ENCODE measurements at regions not wholly inside any gene's neighbourhood (a gene's known extent, or its start where the extent isn't known, plus 50 kb on each side); places are given as distances from the start of the nearest gene placed in this dataset.

GRCh38 chr14:43014338-43014737 lies 1407.7 kb downstream of the LRFN5 start:
- no peak for TF ChIP-seq CTCF (conservative IDR thresholded peaks at IDR 0.05; ENCODE audit: low read depth, low read length)
- no peak for TF ChIP-seq CEBPB (IDR thresholded peaks at IDR 0.05; ENCODE audit: low read depth, low read length)
- no peak for TF ChIP-seq POLR2A (IDR thresholded peaks at IDR 0.05; ENCODE audit: low read depth, low read length)
- no peak for TF ChIP-seq SMC3 (IDR thresholded peaks at IDR 0.05; ENCODE audit: low read depth, low read length)
- TF ChIP-seq NFE2L2 (IDR thresholded peaks at IDR 0.05; ENCODE audit: low read depth, low read length): no peak
- TF ChIP-seq RFX5 (IDR thresholded peaks at IDR 0.05; ENCODE audit: low read depth, low read length): no peak
- no peak for TF ChIP-seq FOS (IDR thresholded peaks at IDR 0.05; ENCODE audit: low read depth, low read length)
